Kasumi-1 (cell line): ENCODE measurements at regions not wholly inside any gene's neighbourhood (a gene's known extent, or its start where the extent isn't known, plus 50 kb on each side); places are given as distances from the start of the nearest gene placed in this dataset.
A peak's percentile ranks its signal among the peaks of the same experiment; 100 is the strongest.

Source experiments
- DNase-seq, 2 experiments: peaks; one replicate each; lab custom pipeline; 2025; lab: John Stamatoyannopoulos, UW

GRCh38 chr3:98994128-98994762, 92.8 kb upstream of the DCBLD2 start:
- DNase-seq: peak; percentile 23 to 40

GRCh38 chr3:98991393-98991792, 89.9 kb upstream of the DCBLD2 start:
- DNase-seq: peak; percentile 12 to 23

DNA sequence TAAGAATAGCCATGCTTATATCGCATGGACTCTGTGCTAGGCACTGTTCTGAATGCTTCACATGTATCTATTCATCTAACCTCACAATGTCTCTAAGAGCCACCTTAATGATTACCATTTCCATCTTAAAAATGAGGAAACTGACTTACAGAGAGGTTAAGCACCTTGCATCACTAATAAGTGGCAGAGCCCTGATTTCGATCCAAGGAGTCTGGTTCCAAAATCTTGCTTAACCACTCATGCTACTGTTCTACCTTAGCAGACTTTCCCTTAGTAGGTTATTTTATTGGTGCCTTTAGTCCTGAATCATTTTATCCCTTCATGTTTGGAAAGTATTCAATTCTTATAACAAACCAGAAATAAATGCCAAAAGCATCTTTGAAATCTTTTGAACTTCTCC, 89.2 kb upstream of the DCBLD2 start:
- DNase-seq: no peak

- no peak for DNase-seq
These were observed 84.6 kb upstream of the DCBLD2 start for GRCh38 chr3:98986073-98986472.

DNA sequence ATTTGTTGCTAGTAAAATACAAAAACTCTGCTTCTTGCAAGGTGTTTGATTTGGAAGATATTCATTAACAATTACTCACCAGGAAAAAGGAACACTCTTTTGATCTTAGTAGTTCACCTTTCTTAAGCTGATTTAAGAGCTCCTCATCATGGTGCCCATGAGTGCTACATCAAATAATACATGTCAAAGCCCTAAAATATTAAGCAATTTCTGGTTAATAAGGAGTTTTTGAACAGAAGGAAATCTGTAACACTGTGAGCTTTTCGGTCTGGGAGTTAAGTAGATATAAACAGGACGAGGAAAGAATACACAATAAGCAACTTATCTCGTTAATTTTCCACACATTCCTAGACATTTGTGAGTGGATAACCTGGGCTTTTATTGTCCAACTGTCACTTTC, 83.9 kb upstream of the DCBLD2 start:
- no peak for DNase-seq

- DNase-seq: no peak
These were observed 82.5 kb upstream of the DCBLD2 start for GRCh38 chr3:98984024-98984423.

DNA sequence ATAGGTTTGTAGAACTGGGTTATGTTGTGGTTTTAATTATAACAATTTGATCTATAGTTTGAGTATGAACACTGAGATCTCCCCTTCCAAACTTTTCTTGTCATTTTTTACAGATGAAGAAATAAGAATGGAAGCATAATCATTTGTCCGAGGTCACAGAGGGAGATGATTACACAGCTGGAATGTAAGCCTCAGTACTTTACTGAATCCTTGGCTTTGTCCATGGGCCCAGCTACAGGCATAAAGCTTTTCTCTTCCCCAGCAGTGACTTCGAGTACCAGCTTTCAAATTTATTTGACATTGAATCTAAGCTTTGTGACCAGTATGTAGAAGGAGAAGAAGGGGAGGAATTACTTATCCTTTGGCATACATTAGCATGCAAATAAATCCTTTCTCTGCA, 80.9 kb upstream of the DCBLD2 start:
- no peak for DNase-seq

DNA sequence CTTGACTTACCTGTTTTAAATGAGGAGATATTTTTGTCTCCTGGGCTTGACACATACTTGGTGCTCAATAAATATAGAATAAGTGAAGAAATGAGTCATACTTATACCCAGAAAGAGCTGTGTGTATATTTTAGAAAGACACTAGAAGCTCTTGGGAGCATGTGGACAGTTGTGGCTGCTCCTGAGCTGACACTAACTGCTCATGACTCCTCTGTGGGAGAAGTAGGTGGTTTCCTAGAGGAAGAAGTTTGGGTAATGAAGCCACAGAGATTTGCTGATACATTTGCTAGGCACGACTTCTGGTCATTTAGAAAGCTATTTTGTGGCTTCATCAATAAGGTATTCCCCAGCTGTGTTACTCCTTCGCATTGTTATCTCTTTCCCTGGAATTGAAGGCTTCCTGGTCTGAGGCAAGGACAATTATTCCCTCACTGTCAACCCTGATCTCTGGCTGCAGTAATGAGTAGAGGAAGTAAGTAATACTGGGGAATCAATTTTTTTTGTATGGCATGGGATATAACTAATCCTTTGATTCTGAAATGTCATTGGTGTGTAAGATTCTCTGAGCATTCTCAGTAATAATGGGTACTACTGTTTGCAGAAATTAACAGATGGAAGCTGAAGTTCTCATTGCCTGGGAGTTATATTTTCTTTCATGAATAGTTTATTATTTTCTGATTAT, 79.6 kb upstream of the DCBLD2 start:
- DNase-seq: peak; percentile 13 to 36

GRCh38 chr3:98979296-98979695, 77.8 kb upstream of the DCBLD2 start:
- no peak for DNase-seq

- DNase-seq: no peak
These were observed 76.7 kb upstream of the DCBLD2 start for GRCh38 chr3:98978068-98978811.

DNA sequence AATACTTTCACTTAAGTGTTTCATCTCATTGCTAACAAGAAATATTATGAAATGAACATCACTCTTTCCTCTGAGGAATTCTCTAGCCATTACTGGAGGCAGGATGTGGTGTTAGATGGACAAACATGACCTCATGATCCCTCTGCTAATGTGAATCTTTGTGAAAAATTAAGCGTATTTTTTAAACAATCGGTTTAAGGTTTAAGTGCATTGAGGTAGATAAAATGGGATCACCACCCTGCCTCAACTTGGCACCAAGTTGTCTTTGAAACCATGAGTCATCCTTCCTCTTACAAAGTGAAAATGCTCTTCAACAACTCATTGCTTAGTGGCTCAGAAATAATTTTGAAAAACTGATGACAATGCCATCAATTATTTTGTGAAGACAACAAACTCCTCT, 76.0 kb upstream of the DCBLD2 start:
- no peak for DNase-seq

GRCh38 chr3:98974442-98974841, 72.9 kb upstream of the DCBLD2 start:
- no peak for DNase-seq

DNA sequence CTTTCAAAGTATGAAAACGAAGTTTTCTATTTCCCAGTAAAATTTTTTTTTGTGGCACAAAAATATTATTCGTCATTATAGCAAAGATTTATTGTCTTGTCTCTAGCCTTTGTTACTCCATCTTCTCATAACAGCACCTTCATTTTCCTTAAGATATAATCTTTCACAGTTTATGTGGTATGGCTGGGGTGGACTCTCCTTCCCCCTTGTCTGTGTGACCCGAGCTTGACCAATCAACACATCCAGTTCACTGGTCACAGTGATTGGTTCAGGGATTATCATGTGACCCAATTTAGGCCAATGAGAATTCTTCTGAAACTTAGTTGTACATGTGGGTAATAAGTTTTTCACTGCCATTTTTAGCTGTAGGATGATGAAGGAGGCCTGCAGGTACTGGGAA, 71.2 kb upstream of the DCBLD2 start:
- no peak for DNase-seq

DNA sequence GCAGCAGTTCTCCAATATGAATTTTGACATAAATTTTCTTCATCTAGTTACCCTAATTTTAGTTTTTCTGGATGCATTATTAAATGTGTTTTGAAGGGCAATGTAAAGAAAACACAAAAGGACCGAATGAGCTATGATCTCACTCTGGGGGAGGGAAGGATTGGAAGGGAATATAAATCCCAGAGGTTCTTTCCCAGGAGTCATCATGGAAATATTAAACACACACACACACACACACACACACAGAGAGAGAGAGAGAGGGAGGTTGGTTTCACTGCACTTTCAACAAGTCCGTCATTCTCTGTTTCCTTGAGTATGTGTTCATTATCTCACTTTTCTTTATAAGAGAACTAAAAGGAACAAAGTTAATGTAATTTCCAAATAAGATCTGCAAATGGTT, 70.7 kb upstream of the DCBLD2 start:
- no peak for DNase-seq

DNA sequence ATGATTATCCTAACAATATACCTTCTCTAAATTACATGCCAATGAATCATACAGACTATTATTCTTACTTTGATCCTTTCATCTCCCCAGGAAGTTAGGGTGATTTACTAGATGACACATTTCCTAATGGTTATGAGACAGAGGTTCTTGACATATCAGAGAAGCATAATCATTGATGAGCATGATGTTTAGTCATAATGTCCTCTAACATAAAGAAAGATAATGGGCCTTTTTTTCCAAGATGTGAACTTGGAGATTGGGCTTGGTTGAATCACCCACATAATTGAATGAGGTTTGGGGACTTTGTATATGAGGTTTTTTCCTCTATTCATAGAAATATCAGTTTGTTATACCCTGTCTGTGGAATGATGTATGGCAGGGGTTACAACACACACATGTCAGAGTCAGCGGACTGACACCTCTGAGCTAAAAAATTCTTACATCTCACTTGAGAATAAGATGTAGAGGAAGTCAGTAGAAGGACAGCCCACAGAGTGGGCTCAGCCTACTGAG, 69.7 kb upstream of the DCBLD2 start:
- DNase-seq: no peak

GRCh38 chr3:98969295-98969694, 67.8 kb upstream of the DCBLD2 start:
- DNase-seq: no peak

DNA sequence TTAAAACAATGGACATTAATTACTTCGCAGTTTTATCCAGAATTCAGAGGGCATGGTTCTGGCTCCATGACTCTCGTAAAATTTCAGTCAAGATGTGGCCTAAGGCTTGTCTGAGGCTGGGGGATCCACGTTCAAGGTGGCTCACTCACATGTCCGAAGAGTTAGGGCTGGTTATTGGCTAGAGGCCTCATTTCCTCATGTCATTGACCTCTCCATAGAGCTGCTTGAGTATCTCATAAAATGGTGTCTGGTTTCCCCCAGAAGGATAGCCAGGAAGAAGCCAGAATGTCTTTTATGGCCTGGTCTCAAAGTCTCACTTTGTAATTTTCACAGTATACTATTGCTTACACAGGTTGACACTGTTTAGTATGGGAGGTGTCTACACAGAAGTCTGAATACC, 67.3 kb upstream of the DCBLD2 start:
- no peak for DNase-seq

DNA sequence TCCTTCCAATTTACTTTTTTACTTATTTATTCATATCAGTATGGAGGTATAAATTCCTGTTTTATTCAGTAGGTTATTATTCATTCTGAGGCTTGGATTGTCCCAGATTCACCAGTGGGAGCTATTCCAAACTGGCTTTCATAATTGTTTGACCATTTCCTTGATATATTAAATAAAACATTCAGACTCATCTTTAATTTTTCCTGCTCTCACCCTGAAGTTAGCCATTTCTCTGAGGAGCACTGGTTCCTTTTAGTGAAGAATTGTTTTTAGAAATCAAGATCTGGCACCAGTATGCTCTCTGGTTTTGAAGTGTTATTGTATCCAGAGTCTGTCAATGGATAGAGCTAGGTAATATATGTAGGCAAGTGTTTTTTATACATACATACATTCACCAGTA, 66.9 kb upstream of the DCBLD2 start:
- no peak for DNase-seq

- DNase-seq: no peak
These were observed 66.3 kb upstream of the DCBLD2 start for GRCh38 chr3:98967758-98968157.

DNA sequence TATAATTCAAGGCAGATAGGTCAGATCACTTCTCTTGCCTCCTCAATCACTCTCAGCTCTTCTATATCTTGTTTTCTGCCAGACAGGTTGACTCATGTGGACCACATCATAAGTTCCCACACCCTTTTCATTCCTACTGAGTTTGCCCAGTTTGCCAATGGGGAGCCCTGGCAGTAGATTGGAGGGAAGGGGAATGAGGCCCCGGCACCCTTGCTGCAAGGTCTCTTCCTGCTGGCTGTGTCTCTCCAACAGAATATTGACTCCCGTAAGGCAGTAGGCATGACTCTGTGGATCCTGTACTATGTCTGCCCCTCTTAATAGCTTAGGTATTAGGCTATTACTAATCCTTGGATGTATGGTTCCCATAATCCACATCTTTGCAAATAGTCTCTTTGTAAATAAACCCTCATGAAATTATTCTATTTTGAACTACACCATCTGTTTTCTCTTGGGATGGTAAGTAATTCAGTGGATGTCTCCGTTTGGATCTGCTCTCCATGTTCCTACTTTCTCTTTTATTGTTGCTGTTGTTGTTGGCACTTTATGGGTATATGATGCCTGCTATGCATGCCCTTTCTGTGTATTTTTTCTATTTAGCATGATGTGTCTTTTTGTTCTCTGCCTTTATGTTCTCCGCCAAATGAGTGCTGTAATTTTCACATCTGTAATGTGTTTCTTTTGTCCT, 65.5 kb upstream of the DCBLD2 start:
- no peak for DNase-seq

GRCh38 chr3:98966434-98966833, 64.9 kb upstream of the DCBLD2 start:
- no peak for DNase-seq

DNA sequence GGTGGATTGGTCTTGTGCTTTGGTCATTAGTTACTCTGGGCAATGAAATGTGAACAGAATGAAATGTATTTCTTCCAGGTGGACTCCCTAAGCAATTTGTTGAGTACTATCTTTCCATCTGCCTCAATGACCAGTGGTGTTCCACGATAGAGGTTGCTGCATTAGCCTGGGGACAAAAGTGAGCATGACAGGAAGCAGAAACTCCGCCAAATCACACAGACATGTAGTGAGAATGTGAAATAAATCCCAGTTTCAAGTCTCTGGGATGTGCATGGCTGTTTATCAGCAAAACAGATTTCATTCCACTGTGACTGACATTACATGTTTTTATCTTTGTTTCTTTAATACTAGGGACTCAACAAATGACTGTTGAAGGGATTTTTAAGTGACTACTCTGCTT, 63.3 kb upstream of the DCBLD2 start:
- DNase-seq: no peak

GRCh38 chr3:98963546-98963945, 62.1 kb upstream of the DCBLD2 start:
- DNase-seq: no peak
